Astrocyte (in vitro differentiated cells and primary cell): ENCODE measurements at regions not wholly inside any gene's neighbourhood (a gene's known extent, or its start where the extent isn't known, plus 50 kb on each side); places are given as distances from the start of the nearest gene placed in this dataset.

Source experiments
- CTCF ChIP-seq: IDR thresholded peaks from 2 replicates; pipeline ENCODE4 v1.5.1; 2011; ENCODE audit warnings: low read depth, mild to moderate bottlenecking, inconsistent platforms, low read length, moderate library complexity; ENCODE audit not compliant: insufficient read depth
- EZH2 ChIP-seq: IDR thresholded peaks from 2 replicates; pipeline ENCODE4 v1.6.1; 2012; ENCODE audit warnings: mild to moderate bottlenecking, low read length, inconsistent platforms; ENCODE audit not compliant: insufficient read depth

GRCh38 chr14:83282706-83283105 is 1749.1 kb upstream of the SEL1L start:
- TF ChIP-seq CTCF: no peak
- no peak for TF ChIP-seq EZH2
